Activated CD4-positive, alpha-beta memory T cell treated with anti-CD3 and anti-CD28 coated beads for 36 hours (primary cell): ENCODE measurements at regions not wholly inside any gene's neighbourhood (a gene's known extent, or its start where the extent isn't known, plus 50 kb on each side); places are given as distances from the start of the nearest gene placed in this dataset.

Experiments
- CTCF ChIA-PET: fragments of 350-600 bp; sonication (Branson Sonifier 250); formaldehyde crosslinking; loops from one replicate; lab custom pipeline; 2021; ENCODE audit warnings: antibody characterized with exemption, inconsistent platforms; lab: Charles Lee
- POLR2A ChIA-PET: fragments of 350-600 bp; sonication (Branson Sonifier 250); formaldehyde crosslinking; loops from one replicate; lab custom pipeline; 2021; ENCODE audit warnings: antibody characterized with exemption; lab: Charles Lee
- DNase-seq: peaks from one replicate; pipeline ENCODE4 v3.0.0-alpha.2; 2020
- H3K27ac Mint-ChIP-seq: one replicate; pipeline ENCODE4 v1.8.0; 2021; ENCODE audit warnings: mixed read lengths
- H3K27me3 Mint-ChIP-seq: one replicate; pipeline ENCODE4 v1.8.0; 2021; ENCODE audit warnings: mixed read lengths
- H3K36me3 Mint-ChIP-seq: one replicate; pipeline ENCODE4 v1.8.0; 2021; ENCODE audit warnings: mixed read lengths
- H3K4me1 Mint-ChIP-seq: one replicate; pipeline ENCODE4 v1.8.0; 2021; ENCODE audit warnings: low read depth, mixed read lengths
- H3K4me3 Mint-ChIP-seq: one replicate; pipeline ENCODE4 v1.8.0; 2021; ENCODE audit warnings: mild to moderate bottlenecking, mixed read lengths
- H3K9me3 Mint-ChIP-seq: one replicate; pipeline ENCODE4 v1.8.0; 2021; ENCODE audit warnings: mixed read lengths
- intact Hi-C: fragments of 100-400 bp; cut with micrococcal nuclease; formaldehyde crosslinking; loops from one replicate; pipeline ENCODE4 v1.15.1; 2023

GRCh38 chr4:54554339-54554990 lies 103.3 kb upstream of the KIT start:
- H3K4me1 Mint-ChIP-seq: no peaks in the 10 kb centered on the region
- H3K36me3 Mint-ChIP-seq: no peaks in the 10 kb centered on the region
- no peak for DNase-seq
- intact Hi-C loops: no loop called here
- H3K27ac Mint-ChIP-seq: no peak overlapping the region
- ChIA-PET POLR2A (no interaction called here), CTCF (no interaction called here)
- no peaks in the 10 kb centered on the region for H3K27me3 Mint-ChIP-seq
- no peak overlapping the region for H3K4me3 Mint-ChIP-seq
- no peaks in the 10 kb centered on the region for H3K9me3 Mint-ChIP-seq

DNA sequence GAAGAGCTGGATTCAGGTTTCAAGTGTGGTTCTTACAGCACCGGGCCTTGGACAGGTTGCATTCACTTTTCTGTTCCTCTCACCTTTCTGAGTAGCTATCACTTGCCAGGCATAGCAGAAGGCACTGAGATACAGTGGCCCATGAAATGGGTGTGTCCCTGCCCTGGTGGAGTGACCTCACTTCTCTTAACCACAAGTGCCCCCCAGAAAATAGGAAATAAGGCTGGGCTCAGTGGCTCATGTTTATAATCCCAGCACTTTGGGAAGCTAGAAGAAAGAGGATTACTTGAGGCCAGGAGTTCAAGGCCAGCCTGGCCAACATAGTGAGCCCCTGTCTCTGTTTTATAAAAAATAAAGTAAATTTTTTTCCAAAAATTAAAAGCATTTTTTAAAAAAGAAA lies 101.7 kb upstream of the KIT start:
- ChIA-PET POLR2A (no interaction called here), CTCF (no interaction called here)
- Mint-ChIP-seq H3K9me3 (no peaks in the 10 kb centered on the region), H3K27me3 (peaks cover 3% of the 10 kb centered on the region), H3K36me3 (no peaks in the 10 kb centered on the region), H3K27ac (no peak overlapping the region), H3K4me1 (no peaks in the 10 kb centered on the region), H3K4me3 (no peak overlapping the region)
- no peak for DNase-seq
- intact Hi-C loops: no loop called here

DNA sequence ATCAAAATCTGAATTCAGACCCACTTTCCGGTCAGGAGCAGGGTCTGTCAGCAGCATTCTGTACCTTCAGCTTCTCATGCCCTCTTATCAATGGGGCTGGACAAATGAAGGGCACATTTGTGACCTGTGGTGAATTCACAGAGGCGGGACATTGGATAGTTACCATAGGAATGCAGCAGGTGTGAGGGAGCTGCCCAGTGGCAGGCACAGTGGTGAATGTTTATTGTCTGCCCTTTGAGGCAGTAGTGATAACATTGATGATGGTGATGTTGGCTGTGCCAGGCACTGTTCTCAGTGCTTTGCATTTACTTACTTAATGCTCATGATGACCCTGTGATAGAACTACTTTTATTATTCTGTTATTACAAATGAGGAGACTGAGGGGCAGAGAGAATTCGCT lies 101.2 kb upstream of the KIT start:
- Mint-ChIP-seq H3K36me3 (no peaks in the 10 kb centered on the region), H3K4me1 (no peaks in the 10 kb centered on the region), H3K9me3 (no peaks in the 10 kb centered on the region), H3K27ac (no peak overlapping the region), H3K4me3 (no peak overlapping the region), H3K27me3 (peaks cover 3% of the 10 kb centered on the region)
- DNase-seq: no peak
- POLR2A ChIA-PET: no interaction called here
- intact Hi-C loops: no loop called here
- CTCF ChIA-PET: no interaction called here

DNA sequence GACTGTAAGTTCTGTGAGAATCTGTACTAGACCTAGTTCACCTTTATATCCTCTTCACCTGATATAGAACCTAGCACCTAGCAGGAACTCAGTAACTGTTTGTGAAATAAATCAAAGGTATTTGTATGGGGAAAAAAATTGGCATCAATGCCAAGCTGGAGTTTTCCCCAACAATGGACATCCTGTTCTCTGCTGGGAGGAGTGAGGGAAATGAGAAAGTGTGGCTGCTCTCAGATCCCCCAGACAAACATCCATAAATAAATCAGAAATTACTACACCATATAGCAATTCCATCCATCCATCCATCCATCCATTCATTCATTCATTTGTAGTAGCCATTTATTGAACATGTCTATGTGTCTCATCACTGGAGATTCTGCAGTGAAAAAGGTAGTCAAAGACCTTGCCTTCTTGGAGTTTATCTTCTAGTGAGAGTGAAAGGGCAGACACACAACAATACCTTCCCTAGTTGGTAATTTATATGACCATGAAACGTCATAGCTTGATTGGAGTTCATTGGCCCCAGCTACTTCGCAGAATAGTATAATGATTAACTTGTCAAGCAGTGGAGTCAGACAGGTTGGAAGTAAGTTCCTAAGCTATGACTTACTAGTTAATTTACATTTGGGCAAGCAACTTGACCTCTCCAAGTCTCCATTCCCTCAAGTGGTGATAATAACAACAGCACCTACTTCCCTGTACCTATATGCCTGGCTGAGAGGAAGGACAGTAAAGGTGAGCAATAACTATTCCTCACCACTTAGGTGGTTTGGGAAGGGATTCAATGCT lies 98.7 kb upstream of the KIT start:
- H3K27ac Mint-ChIP-seq: no peak overlapping the region
- no peak overlapping the region for H3K4me3 Mint-ChIP-seq
- ChIA-PET POLR2A (no interaction called here), CTCF (no interaction called here)
- no peaks in the 10 kb centered on the region for H3K9me3 Mint-ChIP-seq
- no peaks in the 10 kb centered on the region for H3K4me1 Mint-ChIP-seq
- intact Hi-C loops: no loop called here
- H3K36me3 Mint-ChIP-seq: no peaks in the 10 kb centered on the region
- no peak for DNase-seq
- H3K27me3 Mint-ChIP-seq: peaks cover 3% of the 10 kb centered on the region

- no peak for DNase-seq
- H3K4me1 Mint-ChIP-seq: no peaks in the 10 kb centered on the region
These were observed 97.2 kb upstream of the KIT start for GRCh38 chr4:54560513-54560912.

GRCh38 chr4:54561940-54562339 lies 95.8 kb upstream of the KIT start:
- POLR2A ChIA-PET: no interaction called here
- Mint-ChIP-seq H3K4me3 (no peak overlapping the region), H3K27me3 (peaks cover 3% of the 10 kb centered on the region), H3K9me3 (no peaks in the 10 kb centered on the region), H3K36me3 (no peaks in the 10 kb centered on the region), H3K27ac (no peak overlapping the region), H3K4me1 (peaks cover 8% of the 10 kb centered on the region)
- DNase-seq: no peak
- CTCF ChIA-PET: no interaction called here
- intact Hi-C loops: no loop called here

More at GRCh38 chr4:54560513-54560912, 97.2 kb upstream of the KIT start:
- H3K9me3 Mint-ChIP-seq: no peaks in the 10 kb centered on the region
- no peak overlapping the region for H3K4me3 Mint-ChIP-seq
- no peak overlapping the region for H3K27ac Mint-ChIP-seq
- CTCF ChIA-PET: no interaction called here
- no peaks in the 10 kb centered on the region for H3K36me3 Mint-ChIP-seq
- intact Hi-C loops: no loop called here
- H3K27me3 Mint-ChIP-seq: peaks cover 3% of the 10 kb centered on the region
- POLR2A ChIA-PET: no interaction called here

DNA sequence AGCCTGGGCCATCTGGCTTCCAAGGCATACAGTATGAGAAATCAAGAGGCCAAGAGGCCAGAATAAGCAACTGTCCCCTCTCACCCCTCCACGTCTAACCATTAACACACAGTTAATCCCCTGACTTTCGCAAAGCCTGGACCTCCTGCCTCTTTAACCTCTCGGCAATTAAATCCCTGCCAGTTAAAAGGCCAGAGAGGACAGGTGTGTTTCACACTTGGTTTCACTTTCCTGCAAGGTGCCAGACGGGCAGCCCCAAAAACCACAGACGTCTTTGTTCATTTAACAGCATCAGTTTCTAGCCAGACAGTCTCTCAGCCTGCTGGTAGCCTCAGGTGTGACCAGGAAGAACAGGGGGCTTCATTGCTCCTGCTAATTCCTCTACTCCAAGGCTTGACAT lies 91.1 kb upstream of the KIT start:
- Mint-ChIP-seq H3K4me3 (no peak overlapping the region), H3K4me1 (peaks cover 9% of the 10 kb centered on the region), H3K36me3 (no peaks in the 10 kb centered on the region), H3K27me3 (no peaks in the 10 kb centered on the region), H3K9me3 (no peaks in the 10 kb centered on the region), H3K27ac (no peak overlapping the region)
- no peak for DNase-seq
- ChIA-PET POLR2A (interaction anchor here (1.7 kb wide), 1 partner anchor 17 kb away, joined by 4 read pairs; no protein-coding TSS in a partner anchor), CTCF (no interaction called here)
- intact Hi-C loops: no loop called here

DNA sequence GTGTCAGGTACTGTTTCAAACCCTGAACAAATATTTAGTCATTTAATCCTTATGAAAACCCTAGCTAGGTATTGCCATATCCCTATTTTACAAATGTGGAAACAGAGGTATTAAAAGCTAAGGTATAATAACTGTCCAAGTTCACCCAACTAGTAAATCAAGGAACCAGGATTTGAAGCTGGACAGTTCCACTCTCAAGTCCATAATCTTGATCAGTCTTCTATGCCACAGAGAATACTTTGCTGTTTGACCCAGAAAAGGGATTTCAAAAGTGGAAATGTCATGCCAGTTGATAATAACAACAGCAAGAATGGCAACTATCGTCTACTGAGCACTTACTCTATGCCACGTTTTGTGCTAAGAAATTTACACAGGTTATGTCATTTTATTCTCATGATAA lies 90.4 kb upstream of the KIT start:
- POLR2A ChIA-PET: interaction anchor here (1.7 kb wide), 1 partner anchor 17 kb away, joined by 4 read pairs; no protein-coding TSS in a partner anchor
- H3K4me1 Mint-ChIP-seq: peaks cover 9% of the 10 kb centered on the region
- CTCF ChIA-PET: no interaction called here
- no peak overlapping the region for H3K27ac Mint-ChIP-seq
- intact Hi-C loops: no loop called here
- no peaks in the 10 kb centered on the region for H3K27me3 Mint-ChIP-seq
- no peak overlapping the region for H3K4me3 Mint-ChIP-seq
- H3K36me3 Mint-ChIP-seq: no peaks in the 10 kb centered on the region
- H3K9me3 Mint-ChIP-seq: no peaks in the 10 kb centered on the region
- no peak for DNase-seq

- no peaks in the 10 kb centered on the region for H3K27me3 Mint-ChIP-seq
These were observed 89.6 kb upstream of the KIT start for GRCh38 chr4:54568184-54568583.

DNA sequence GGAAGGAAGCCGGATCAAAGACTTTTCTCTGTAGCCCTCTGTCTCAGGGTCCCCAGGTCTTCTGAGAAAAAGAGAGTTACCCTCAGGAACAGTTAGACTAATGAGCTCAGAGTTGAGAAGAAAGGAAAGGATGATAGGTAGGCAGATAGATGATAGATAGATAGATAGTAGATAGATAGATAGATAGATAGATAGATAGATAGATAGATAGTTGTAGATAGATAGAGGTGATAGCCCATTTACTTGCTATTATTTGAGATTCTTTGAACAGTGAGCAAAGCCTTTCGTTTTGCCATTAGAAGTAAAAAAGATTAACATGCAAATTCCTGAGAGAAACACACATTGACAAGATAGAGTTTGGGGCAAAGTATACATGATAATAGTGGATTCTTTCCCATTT lies 86.9 kb upstream of the KIT start:
- Mint-ChIP-seq H3K27me3 (no peaks in the 10 kb centered on the region), H3K4me3 (no peak overlapping the region), H3K36me3 (no peaks in the 10 kb centered on the region), H3K4me1 (peaks cover 9% of the 10 kb centered on the region), H3K9me3 (no peaks in the 10 kb centered on the region), H3K27ac (no peak overlapping the region)
- CTCF ChIA-PET: interaction anchor here (0.7 kb wide), 1 partner anchor 1070 kb away, joined by 3 read pairs; no protein-coding TSS in a partner anchor
- no peak for DNase-seq
- intact Hi-C loops: no loop called here
- POLR2A ChIA-PET: no interaction called here

More at GRCh38 chr4:54568184-54568583, 89.6 kb upstream of the KIT start:
- ChIA-PET POLR2A (no interaction called here), CTCF (no interaction called here)
- DNase-seq: no peak
- intact Hi-C loops: no loop called here
- no peaks in the 10 kb centered on the region for H3K9me3 Mint-ChIP-seq
- H3K36me3 Mint-ChIP-seq: no peaks in the 10 kb centered on the region
- H3K27ac Mint-ChIP-seq: no peak overlapping the region
- H3K4me3 Mint-ChIP-seq: no peak overlapping the region
- H3K4me1 Mint-ChIP-seq: peaks cover 9% of the 10 kb centered on the region

GRCh38 chr4:54571293-54572151 lies 86.2 kb upstream of the KIT start:
- POLR2A ChIA-PET: no interaction called here
- Mint-ChIP-seq H3K27ac (no peak overlapping the region), H3K4me1 (peaks cover 5% of the 10 kb centered on the region), H3K9me3 (no peaks in the 10 kb centered on the region), H3K27me3 (no peaks in the 10 kb centered on the region), H3K4me3 (no peak overlapping the region), H3K36me3 (no peaks in the 10 kb centered on the region)
- intact Hi-C loops: no loop called here
- CTCF ChIA-PET: no interaction called here
- no peak for DNase-seq

GRCh38 chr4:54572152-54572542 lies 85.6 kb upstream of the KIT start:
- CTCF ChIA-PET: no interaction called here
- no peaks in the 10 kb centered on the region for H3K4me1 Mint-ChIP-seq

More at GRCh38 chr4:54572152-54572542, 85.6 kb upstream of the KIT start:
- no peak for DNase-seq
- Mint-ChIP-seq H3K27me3 (no peaks in the 10 kb centered on the region), H3K27ac (no peak overlapping the region), H3K9me3 (no peaks in the 10 kb centered on the region), H3K36me3 (no peaks in the 10 kb centered on the region), H3K4me3 (no peak overlapping the region)
- POLR2A ChIA-PET: no interaction called here
- intact Hi-C loops: no loop called here
